ENCODE measurements at regions not wholly inside any gene's neighbourhood (a gene's known extent, or its start where the extent isn't known, plus 50 kb on each side); places are given as distances from the start of the nearest gene placed in this dataset.

DNA sequence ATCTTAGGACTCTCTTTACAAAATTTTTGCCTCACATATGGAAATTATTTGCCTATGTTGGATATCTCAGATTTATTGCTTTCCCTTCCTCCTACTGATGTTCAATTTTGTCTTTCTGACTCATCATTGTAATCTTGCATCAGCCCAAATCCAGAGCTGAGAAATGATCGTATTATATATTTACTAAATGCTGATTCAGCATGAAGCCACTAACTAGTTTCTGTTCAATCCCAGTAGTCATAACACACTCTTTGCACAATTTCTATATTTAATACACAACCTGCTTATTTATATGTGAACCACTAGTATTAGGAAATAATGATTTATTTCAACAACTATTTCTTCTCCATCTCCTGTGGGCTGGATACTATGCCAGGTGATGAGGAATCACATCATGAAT lies 161.1 kb upstream of the PCDH17 start:
- TF ChIP-seq POLR2A (IDR thresholded peaks at IDR 0.05; ENCODE audit: control extremely low read depth in 1 of 2, low read depth in 2 of 2, low read length in 2 of 2) (no peak), POLR2AphosphoS5 (IDR thresholded peaks at IDR 0.05; ENCODE audit: low read depth, low read length) (no peak), CTCF (IDR thresholded peaks at IDR 0.05; ENCODE audit: control extremely low read depth in 1 of 3, insufficient read depth in 1 of 3, low read depth in 1 of 3, low read length in 3 of 3) (no peak), SRF (IDR thresholded peaks at IDR 0.05; ENCODE audit: low read depth, low read length) (no peak), EZH2 (IDR thresholded peaks at IDR 0.05; ENCODE audit: low read depth, low read length, severe bottlenecking) (no peak), SP1 (IDR thresholded peaks at IDR 0.05; ENCODE audit: low read depth, low read length) (no peak), JUND (IDR thresholded peaks at IDR 0.05; ENCODE audit: low read length) (no peak), GABPA (IDR thresholded peaks at IDR 0.05; ENCODE audit: borderline replicate concordance, insufficient read depth, low read length) (no peak), BRCA1 (IDR thresholded peaks at IDR 0.05; ENCODE audit: low read depth, low read length) (no peak)
- TF ChIP-seq, protein P1, sequence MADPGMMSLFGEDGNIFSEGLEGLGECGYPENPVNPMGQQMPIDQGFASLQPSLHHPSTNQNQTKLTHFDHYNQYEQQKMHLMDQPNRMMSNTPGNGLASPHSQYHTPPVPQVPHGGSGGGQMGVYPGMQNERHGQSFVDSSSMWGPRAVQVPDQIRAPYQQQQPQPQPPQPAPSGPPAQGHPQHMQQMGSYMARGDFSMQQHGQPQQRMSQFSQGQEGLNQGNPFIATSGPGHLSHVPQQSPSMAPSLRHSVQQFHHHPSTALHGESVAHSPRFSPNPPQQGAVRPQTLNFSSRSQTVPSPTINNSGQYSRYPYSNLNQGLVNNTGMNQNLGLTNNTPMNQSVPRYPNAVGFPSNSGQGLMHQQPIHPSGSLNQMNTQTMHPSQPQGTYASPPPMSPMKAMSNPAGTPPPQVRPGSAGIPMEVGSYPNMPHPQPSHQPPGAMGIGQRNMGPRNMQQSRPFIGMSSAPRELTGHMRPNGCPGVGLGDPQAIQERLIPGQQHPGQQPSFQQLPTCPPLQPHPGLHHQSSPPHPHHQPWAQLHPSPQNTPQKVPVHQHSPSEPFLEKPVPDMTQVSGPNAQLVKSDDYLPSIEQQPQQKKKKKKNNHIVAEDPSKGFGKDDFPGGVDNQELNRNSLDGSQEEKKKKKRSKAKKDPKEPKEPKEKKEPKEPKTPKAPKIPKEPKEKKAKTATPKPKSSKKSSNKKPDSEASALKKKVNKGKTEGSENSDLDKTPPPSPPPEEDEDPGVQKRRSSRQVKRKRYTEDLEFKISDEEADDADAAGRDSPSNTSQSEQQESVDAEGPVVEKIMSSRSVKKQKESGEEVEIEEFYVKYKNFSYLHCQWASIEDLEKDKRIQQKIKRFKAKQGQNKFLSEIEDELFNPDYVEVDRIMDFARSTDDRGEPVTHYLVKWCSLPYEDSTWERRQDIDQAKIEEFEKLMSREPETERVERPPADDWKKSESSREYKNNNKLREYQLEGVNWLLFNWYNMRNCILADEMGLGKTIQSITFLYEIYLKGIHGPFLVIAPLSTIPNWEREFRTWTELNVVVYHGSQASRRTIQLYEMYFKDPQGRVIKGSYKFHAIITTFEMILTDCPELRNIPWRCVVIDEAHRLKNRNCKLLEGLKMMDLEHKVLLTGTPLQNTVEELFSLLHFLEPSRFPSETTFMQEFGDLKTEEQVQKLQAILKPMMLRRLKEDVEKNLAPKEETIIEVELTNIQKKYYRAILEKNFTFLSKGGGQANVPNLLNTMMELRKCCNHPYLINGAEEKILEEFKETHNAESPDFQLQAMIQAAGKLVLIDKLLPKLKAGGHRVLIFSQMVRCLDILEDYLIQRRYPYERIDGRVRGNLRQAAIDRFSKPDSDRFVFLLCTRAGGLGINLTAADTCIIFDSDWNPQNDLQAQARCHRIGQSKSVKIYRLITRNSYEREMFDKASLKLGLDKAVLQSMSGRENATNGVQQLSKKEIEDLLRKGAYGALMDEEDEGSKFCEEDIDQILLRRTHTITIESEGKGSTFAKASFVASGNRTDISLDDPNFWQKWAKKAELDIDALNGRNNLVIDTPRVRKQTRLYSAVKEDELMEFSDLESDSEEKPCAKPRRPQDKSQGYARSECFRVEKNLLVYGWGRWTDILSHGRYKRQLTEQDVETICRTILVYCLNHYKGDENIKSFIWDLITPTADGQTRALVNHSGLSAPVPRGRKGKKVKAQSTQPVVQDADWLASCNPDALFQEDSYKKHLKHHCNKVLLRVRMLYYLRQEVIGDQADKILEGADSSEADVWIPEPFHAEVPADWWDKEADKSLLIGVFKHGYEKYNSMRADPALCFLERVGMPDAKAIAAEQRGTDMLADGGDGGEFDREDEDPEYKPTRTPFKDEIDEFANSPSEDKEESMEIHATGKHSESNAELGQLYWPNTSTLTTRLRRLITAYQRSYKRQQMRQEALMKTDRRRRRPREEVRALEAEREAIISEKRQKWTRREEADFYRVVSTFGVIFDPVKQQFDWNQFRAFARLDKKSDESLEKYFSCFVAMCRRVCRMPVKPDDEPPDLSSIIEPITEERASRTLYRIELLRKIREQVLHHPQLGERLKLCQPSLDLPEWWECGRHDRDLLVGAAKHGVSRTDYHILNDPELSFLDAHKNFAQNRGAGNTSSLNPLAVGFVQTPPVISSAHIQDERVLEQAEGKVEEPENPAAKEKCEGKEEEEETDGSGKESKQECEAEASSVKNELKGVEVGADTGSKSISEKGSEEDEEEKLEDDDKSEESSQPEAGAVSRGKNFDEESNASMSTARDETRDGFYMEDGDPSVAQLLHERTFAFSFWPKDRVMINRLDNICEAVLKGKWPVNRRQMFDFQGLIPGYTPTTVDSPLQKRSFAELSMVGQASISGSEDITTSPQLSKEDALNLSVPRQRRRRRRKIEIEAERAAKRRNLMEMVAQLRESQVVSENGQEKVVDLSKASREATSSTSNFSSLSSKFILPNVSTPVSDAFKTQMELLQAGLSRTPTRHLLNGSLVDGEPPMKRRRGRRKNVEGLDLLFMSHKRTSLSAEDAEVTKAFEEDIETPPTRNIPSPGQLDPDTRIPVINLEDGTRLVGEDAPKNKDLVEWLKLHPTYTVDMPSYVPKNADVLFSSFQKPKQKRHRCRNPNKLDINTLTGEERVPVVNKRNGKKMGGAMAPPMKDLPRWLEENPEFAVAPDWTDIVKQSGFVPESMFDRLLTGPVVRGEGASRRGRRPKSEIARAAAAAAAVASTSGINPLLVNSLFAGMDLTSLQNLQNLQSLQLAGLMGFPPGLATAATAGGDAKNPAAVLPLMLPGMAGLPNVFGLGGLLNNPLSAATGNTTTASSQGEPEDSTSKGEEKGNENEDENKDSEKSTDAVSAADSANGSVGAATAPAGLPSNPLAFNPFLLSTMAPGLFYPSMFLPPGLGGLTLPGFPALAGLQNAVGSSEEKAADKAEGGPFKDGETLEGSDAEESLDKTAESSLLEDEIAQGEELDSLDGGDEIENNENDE (IDR thresholded peaks at IDR 0.05; ENCODE audit: insufficient replicate concordance, low read length), result no peak

Measured in H1 (cell line).